SK-N-SH (cell line): ENCODE measurements at regions not wholly inside any gene's neighbourhood (a gene's known extent, or its start where the extent isn't known, plus 50 kb on each side); places are given as distances from the start of the nearest gene placed in this dataset.

ENCODE experiments used
- CTCF ChIA-PET: fragments of 300-600, 350-600 bp; formaldehyde crosslinking; extraction: SDS; loops from one replicate; lab custom pipeline; 2021; lab: Yijun Ruan, JAX
- POLR2A ChIA-PET: fragments of 350-600 bp; sonication (Branson Sonifier 250); formaldehyde crosslinking; extraction: SDS; loops from one replicate; lab custom pipeline; 2020; ENCODE audit warnings: antibody characterized with exemption, inconsistent platforms; lab: Yijun Ruan, JAX
- DNase-seq: peaks from one replicate; pipeline ENCODE4 v3.0.0; 2012
- H2AFZ ChIP-seq: fragments of 200-600 bp; sonication (generic); 2 replicates; pipeline ENCODE4 v1.8.1; 2016; ENCODE audit warnings: antibody characterized with exemption, mild to moderate bottlenecking, low read depth
- H3F3A ChIP-seq: fragments of 200-600 bp; sonication (generic); replicated peaks from 2 replicates; pipeline ENCODE3; 2016; ENCODE audit warnings: antibody characterized with exemption, mild to moderate bottlenecking; ENCODE audit not compliant: insufficient read depth
- H3K27ac ChIP-seq, 2 experiments: fragments of 200-500 bp in 1 of 2; fragments of 200-600 bp in 1 of 2; sonication (Bioruptor generic) in 1 of 2; sonication (generic), shearing (Covaris generic) in 1 of 2; 2 replicates each; pipeline versions ENCODE4 v1.5.1 to v1.6.1; 2014 to 2016; ENCODE audit warnings: low read depth in 2 of 2, inconsistent platforms in 1 of 2, low read length in 1 of 2, mild to moderate bottlenecking in 1 of 2, mixed read lengths in 1 of 2
- H3K27me3 ChIP-seq: fragments of 200-600 bp; sonication (generic), shearing (Covaris generic); 2 replicates; pipeline ENCODE4 v1.6.1; 2016; ENCODE audit warnings: mixed run types; ENCODE audit not compliant: insufficient read depth
- H3K36me3 ChIP-seq, 2 experiments: fragments of 200-500 bp in 1 of 2; fragments of 200-600 bp in 1 of 2; sonication (Bioruptor generic) in 1 of 2; sonication (generic) in 1 of 2; replicated peaks in 1 of 2; 2 replicates each; pipeline versions ENCODE3 to v1.5.1; 2014 to 2016; ENCODE audit warnings: low read length in 1 of 2, mild to moderate bottlenecking in 1 of 2; ENCODE audit not compliant: insufficient read depth in 2 of 2, control insufficient read depth in 1 of 2
- H3K4me1 ChIP-seq, 2 experiments: fragments of 200-500 bp in 1 of 2; fragments of 200-600 bp in 1 of 2; sonication (Bioruptor generic) in 1 of 2; sonication (generic), shearing (Covaris generic) in 1 of 2; 2 replicates each; pipeline versions ENCODE4 v1.5.1 to v1.6.1; 2014 to 2016; ENCODE audit warnings: low read depth in 1 of 2, low read length in 1 of 2, mixed run types in 1 of 2; ENCODE audit not compliant: insufficient read depth in 2 of 2, control insufficient read depth in 1 of 2
- H3K4me2 ChIP-seq: fragments of 200-600 bp; sonication (generic), shearing (Covaris generic); 2 replicates; pipeline ENCODE4 v1.6.1; 2017; ENCODE audit warnings: mixed run types
- H3K4me3 ChIP-seq, 2 experiments: fragments of 200-500 bp in 1 of 2; fragments of 200-600 bp in 1 of 2; sonication (Bioruptor generic) in 1 of 2; sonication (generic), shearing (Covaris generic) in 1 of 2; 2 replicates each; pipeline versions ENCODE4 v1.5.1 to v1.8.1; 2014 to 2016; ENCODE audit warnings: low read depth in 2 of 2, inconsistent platforms in 1 of 2, low read length in 1 of 2, mild to moderate bottlenecking in 1 of 2, mixed read lengths in 1 of 2, moderate library complexity in 1 of 2
- H3K79me2 ChIP-seq: fragments of 200-600 bp; sonication (generic); 2 replicates; pipeline ENCODE4 v1.8.1; 2017; ENCODE audit warnings: mild to moderate bottlenecking; ENCODE audit not compliant: insufficient read depth
- H3K9ac ChIP-seq: fragments of 200-600 bp; sonication (generic); 2 replicates; pipeline ENCODE4 v1.6.1; 2017; ENCODE audit warnings: mixed run types
- H3K9me2 ChIP-seq: fragments of 200-600 bp; sonication (generic); 2 replicates; pipeline ENCODE4 v1.6.1; 2017; ENCODE audit warnings: mixed run types
- H3K9me3 ChIP-seq: fragments of 200-600 bp; sonication (generic); 2 replicates; pipeline ENCODE4 v1.6.1; 2017; ENCODE audit warnings: mixed run types, mild to moderate bottlenecking, moderate library complexity
- H4K20me1 ChIP-seq: fragments of 200-600 bp; sonication (generic); 2 replicates; pipeline ENCODE4 v1.6.1; 2017; ENCODE audit warnings: mild to moderate bottlenecking, mixed run types; ENCODE audit not compliant: insufficient read depth
- CHD2 ChIP-seq: fragments of 150-350 bp; IDR thresholded peaks from 2 replicates; pipeline ENCODE4 v1.6.1; 2018; ENCODE audit warnings: low read length; ENCODE audit not compliant: partially characterized antibody
- EP300 ChIP-seq, 2 experiments: IDR thresholded peaks; 2 replicates each; pipeline versions ENCODE4 v1.4.0 to v1.6.1; 2012; ENCODE audit warnings: borderline replicate concordance in 1 of 2, low read depth in 1 of 2, low read length in 1 of 2
- FOXM1 ChIP-seq: IDR thresholded peaks from 2 replicates; pipeline ENCODE4 v1.4.0; 2012; ENCODE audit warnings: low read depth, mild to moderate bottlenecking
- GABPA ChIP-seq: IDR thresholded peaks from 2 replicates; pipeline ENCODE4 v1.4.0; 2012; ENCODE audit warnings: low read depth, mild to moderate bottlenecking
- GATA2 ChIP-seq: sonication (generic); formaldehyde crosslinking; IDR thresholded peaks from 2 replicates; pipeline ENCODE4 v1.5.0; 2020; ENCODE audit warnings: mild to moderate bottlenecking, missing genetic modification reagents
- JUND ChIP-seq: IDR thresholded peaks from 2 replicates; pipeline ENCODE4 v1.4.0; 2012
- MEF2A ChIP-seq: IDR thresholded peaks from 2 replicates; pipeline ENCODE4 v1.4.0; 2012; ENCODE audit warnings: low read depth, borderline replicate concordance
- MXI1 ChIP-seq: IDR thresholded peaks from 2 replicates; pipeline ENCODE4 v1.6.1; 2012; ENCODE audit warnings: mild to moderate bottlenecking, low read depth, low read length, improper control_type of control experiment
- POLR2AphosphoS5 ChIP-seq: IDR thresholded peaks from 2 replicates; pipeline ENCODE4 v1.6.1; 2012; ENCODE audit warnings: low read depth, low read length
- RCOR1 ChIP-seq: fragments of 150-350 bp; IDR thresholded peaks from 2 replicates; pipeline ENCODE4 v1.6.1; 2017; ENCODE audit warnings: antibody characterized with exemption, low read length
- RFX5 ChIP-seq: IDR thresholded peaks from 2 replicates; pipeline ENCODE4 v1.6.1; 2012; ENCODE audit warnings: mild to moderate bottlenecking, improper control_type of control experiment, low read length
- RXRA ChIP-seq: IDR thresholded peaks from 2 replicates; pipeline ENCODE4 v1.4.0; 2012; ENCODE audit warnings: low read depth, mild to moderate bottlenecking, borderline replicate concordance
- SMC3 ChIP-seq: IDR thresholded peaks from 2 replicates; pipeline ENCODE4 v1.6.1; 2012; ENCODE audit warnings: low read depth, low read length, improper control_type of control experiment
- TAF1 ChIP-seq: IDR thresholded peaks from 2 replicates; pipeline ENCODE4 v1.6.1; 2012; ENCODE audit warnings: low read depth, mild to moderate bottlenecking, low read length, moderate library complexity, borderline replicate concordance
- WGBS: methylation state at CpG from one replicate; pipeline ENCODE4 v1.1.6; 2017; ENCODE audit warnings: low lambda C conversion rate; 5-methylcytosine and 5-hydroxymethylcytosine counted together
- TF ChIP-seq, protein P1 (sequence below): fragments of 150-350 bp; IDR thresholded peaks from 2 replicates; pipeline ENCODE4 v1.6.1; 2017; ENCODE audit warnings: antibody characterized with exemption, low read length, low read depth, borderline replicate concordance
- TF ChIP-seq, protein P2 (sequence below): IDR thresholded peaks from 2 replicates; pipeline ENCODE4 v1.4.0; 2012; ENCODE audit warnings: low read depth
- TF ChIP-seq, protein P3 (sequence below): IDR thresholded peaks from 2 replicates; pipeline ENCODE4; 2012
- TF ChIP-seq, protein P4 (sequence below): IDR thresholded peaks from 2 replicates; pipeline ENCODE4 v1.4.0; 2012; ENCODE audit warnings: low read depth, borderline replicate concordance

DNA sequence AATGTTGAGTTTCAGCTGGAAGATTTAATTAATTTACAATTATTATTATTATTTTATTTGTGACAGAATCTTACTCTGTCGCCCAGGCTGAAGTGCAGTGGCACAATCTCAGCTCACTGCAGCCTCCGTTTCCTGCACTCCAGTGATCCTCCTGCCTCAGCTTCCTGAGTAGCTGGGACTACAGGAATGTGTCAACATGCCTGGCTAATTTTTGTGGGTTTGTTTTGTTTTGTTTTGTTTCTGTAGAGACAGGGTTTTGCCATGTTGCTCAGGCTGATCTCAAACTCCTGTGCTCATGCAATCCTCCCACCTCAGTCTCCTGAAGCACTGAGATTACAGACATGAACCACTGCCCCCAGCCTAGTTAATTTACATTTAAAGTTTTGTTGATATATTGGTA, 93.8 kb upstream of the MEOX2 start:
- TF ChIP-seq RFX5 = no peak
- TF ChIP-seq, protein P1, sequence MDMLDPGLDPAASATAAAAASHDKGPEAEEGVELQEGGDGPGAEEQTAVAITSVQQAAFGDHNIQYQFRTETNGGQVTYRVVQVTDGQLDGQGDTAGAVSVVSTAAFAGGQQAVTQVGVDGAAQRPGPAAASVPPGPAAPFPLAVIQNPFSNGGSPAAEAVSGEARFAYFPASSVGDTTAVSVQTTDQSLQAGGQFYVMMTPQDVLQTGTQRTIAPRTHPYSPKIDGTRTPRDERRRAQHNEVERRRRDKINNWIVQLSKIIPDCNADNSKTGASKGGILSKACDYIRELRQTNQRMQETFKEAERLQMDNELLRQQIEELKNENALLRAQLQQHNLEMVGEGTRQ = no peak
- TF ChIP-seq, all 33 proteins: peak for 0
- Histone ChIP-seq H3K9me3 (no peaks in the 10 kb centered on the region), H3K9me2 (no peaks in the 10 kb centered on the region), H3K9ac (no peak overlapping the region), H3K4me3 (no peak overlapping the region), H3K4me2 (no peak overlapping the region), H3K27ac (no peak overlapping the region), H3K79me2 (no peaks in the 10 kb centered on the region), H3K4me1 (no peaks in the 10 kb centered on the region), H3F3A (no peaks in the 10 kb centered on the region), H2AFZ (no peak overlapping the region), H4K20me1 (no peaks in the 10 kb centered on the region), H3K36me3 (no peaks in the 10 kb centered on the region), H3K27me3 (no peaks in the 10 kb centered on the region)
- WGBS = 2% methylated on average over 2 of the region's 2 CpGs
- CTCF ChIA-PET = no interaction called here
- no peak for DNase-seq
- POLR2A ChIA-PET = no interaction called here

DNA sequence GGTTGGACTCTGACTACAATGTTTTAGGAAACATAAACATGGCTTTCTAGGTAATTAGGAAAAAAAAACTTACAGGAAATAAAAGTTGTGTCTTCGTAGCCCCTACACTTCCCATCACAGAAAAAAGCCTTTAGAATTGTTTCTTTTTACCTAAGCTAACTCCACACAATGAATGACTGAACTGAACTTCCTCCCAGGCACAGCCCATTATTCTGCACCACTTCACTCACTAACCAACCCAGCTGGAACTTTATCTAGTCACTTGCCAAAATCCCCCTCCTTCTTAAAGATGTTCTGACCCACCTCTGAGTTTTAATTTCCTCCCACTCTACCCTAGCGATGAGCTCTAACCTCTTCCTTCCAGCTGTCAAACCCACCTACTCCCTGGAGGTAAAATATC, 91.7 kb upstream of the MEOX2 start:
- Histone ChIP-seq H4K20me1 (no peaks in the 10 kb centered on the region), H3K36me3 (no peaks in the 10 kb centered on the region)
- CTCF ChIA-PET = no interaction called here
- no peak for TF ChIP-seq GATA2 (CRISPR knock-in tag)
- no peak for TF ChIP-seq MEF2A
- no peak for TF ChIP-seq FOXM1
- no peak for TF ChIP-seq RCOR1
- TF ChIP-seq MXI1 = no peak
- TF ChIP-seq, protein P2, sequence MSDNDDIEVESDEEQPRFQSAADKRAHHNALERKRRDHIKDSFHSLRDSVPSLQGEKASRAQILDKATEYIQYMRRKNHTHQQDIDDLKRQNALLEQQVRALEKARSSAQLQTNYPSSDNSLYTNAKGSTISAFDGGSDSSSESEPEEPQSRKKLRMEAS = no peak
- TF ChIP-seq JUND = no peak
- no peak for TF ChIP-seq RXRA
- TF ChIP-seq, protein P3, sequence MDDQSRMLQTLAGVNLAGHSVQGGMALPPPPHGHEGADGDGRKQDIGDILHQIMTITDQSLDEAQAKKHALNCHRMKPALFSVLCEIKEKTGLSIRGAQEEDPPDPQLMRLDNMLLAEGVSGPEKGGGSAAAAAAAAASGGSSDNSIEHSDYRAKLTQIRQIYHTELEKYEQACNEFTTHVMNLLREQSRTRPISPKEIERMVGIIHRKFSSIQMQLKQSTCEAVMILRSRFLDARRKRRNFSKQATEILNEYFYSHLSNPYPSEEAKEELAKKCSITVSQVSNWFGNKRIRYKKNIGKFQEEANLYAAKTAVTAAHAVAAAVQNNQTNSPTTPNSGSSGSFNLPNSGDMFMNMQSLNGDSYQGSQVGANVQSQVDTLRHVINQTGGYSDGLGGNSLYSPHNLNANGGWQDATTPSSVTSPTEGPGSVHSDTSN = no peak
- no peak for TF ChIP-seq POLR2AphosphoS5
- no peak for TF ChIP-seq TAF1
- no peak for TF ChIP-seq GABPA
- TF ChIP-seq SMC3 = no peak
- TF ChIP-seq RFX5 = no peak
- no peak for TF ChIP-seq EP300 (IDR thresholded peaks at IDR 0.05; ENCODE audit: borderline replicate concordance in 1 of 2, low read depth in 1 of 2, low read length in 1 of 2)
- TF ChIP-seq, protein P4, sequence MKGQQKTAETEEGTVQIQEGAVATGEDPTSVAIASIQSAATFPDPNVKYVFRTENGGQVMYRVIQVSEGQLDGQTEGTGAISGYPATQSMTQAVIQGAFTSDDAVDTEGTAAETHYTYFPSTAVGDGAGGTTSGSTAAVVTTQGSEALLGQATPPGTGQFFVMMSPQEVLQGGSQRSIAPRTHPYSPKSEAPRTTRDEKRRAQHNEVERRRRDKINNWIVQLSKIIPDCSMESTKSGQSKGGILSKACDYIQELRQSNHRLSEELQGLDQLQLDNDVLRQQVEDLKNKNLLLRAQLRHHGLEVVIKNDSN = no peak
- TF ChIP-seq CHD2 = no peak
- TF ChIP-seq, all 33 proteins: peak for 0
- H3K9me3 ChIP-seq = no peaks in the 10 kb centered on the region
- H3K79me2 ChIP-seq = no peaks in the 10 kb centered on the region
- DNase-seq = no peak
- 6% methylated on average over 2 of the region's 2 CpGs for WGBS
- no peaks in the 10 kb centered on the region for H3K27me3 ChIP-seq
- no peak overlapping the region for H3K27ac ChIP-seq
- H2AFZ ChIP-seq = no peak overlapping the region
- no peaks in the 10 kb centered on the region for H3K4me1 ChIP-seq
- no peaks in the 10 kb centered on the region for H3K9me2 ChIP-seq
- no peak overlapping the region for H3K4me2 ChIP-seq
- POLR2A ChIA-PET = no interaction called here
- H3K4me3 ChIP-seq = no peak overlapping the region
- H3F3A ChIP-seq = no peaks in the 10 kb centered on the region
- no peak overlapping the region for H3K9ac ChIP-seq
